ENCODE measurements at regions not wholly inside any gene's neighbourhood (a gene's known extent, or its start where the extent isn't known, plus 50 kb on each side); places are given as distances from the start of the nearest gene placed in this dataset.

GRCh38 chr12:85363382-85364190 lies 83.6 kb downstream of the ALX1 start:
- no peaks in the 10 kb centered on the region for H3K36me3 ChIP-seq
- ATAC-seq, result no peak
- no peaks in the 10 kb centered on the region for H3K4me1 ChIP-seq
- H3K9me3 ChIP-seq, result no peaks in the 10 kb centered on the region
- H3K4me3 ChIP-seq, result no peak overlapping the region
- TF ChIP-seq POLR2AphosphoS5 (IDR thresholded peaks at IDR 0.05) (no peak), CTCF (IDR thresholded peaks at IDR 0.05) (no peak), POLR2A (IDR thresholded peaks at IDR 0.05) (no peak), EP300 (IDR thresholded peaks at IDR 0.05) (no peak)
- WGBS, 2 donors (ENCODE audit: low coverage in 1 of 2), result 63 to 64% methylated on average over 5 of the region's 5 CpGs
- no peak overlapping the region for H3K27ac ChIP-seq
- no peaks in the 10 kb centered on the region for H3K27me3 ChIP-seq

- H3K9me3 ChIP-seq, result no peaks in the 10 kb centered on the region
- TF ChIP-seq POLR2A (IDR thresholded peaks at IDR 0.05), result no peak
- TF ChIP-seq EP300 (IDR thresholded peaks at IDR 0.05), result no peak
- no peak for TF ChIP-seq POLR2AphosphoS5 (IDR thresholded peaks at IDR 0.05)
- no peak for TF ChIP-seq CTCF (IDR thresholded peaks at IDR 0.05)
- H3K4me3 ChIP-seq, result no peak overlapping the region
- no peaks in the 10 kb centered on the region for H3K27me3 ChIP-seq
- H3K27ac ChIP-seq, result no peak overlapping the region
- no peaks in the 10 kb centered on the region for H3K36me3 ChIP-seq
- 75 to 76% methylated on average over 2 of the region's 2 CpGs for WGBS, 2 donors (ENCODE audit: low coverage in 1 of 2)
- H3K4me1 ChIP-seq, result no peaks in the 10 kb centered on the region
- ATAC-seq, result no peak
These were observed 87.9 kb downstream of the ALX1 start for GRCh38 chr12:85367936-85368335.

- H3K36me3 ChIP-seq, result no peaks in the 10 kb centered on the region
- TF ChIP-seq EP300 (IDR thresholded peaks at IDR 0.05) (no peak), POLR2AphosphoS5 (IDR thresholded peaks at IDR 0.05) (no peak), POLR2A (IDR thresholded peaks at IDR 0.05) (no peak), CTCF (IDR thresholded peaks at IDR 0.05) (no peak)
- no peak overlapping the region for H3K4me3 ChIP-seq
- H3K4me1 ChIP-seq, result no peaks in the 10 kb centered on the region
- WGBS, 2 donors (ENCODE audit: low coverage in 1 of 2), result 49 to 74% methylated on average over 4 of the region's 4 CpGs
- ATAC-seq, result no peak
- no peaks in the 10 kb centered on the region for H3K9me3 ChIP-seq
- no peaks in the 10 kb centered on the region for H3K27me3 ChIP-seq
- no peak overlapping the region for H3K27ac ChIP-seq
These were observed 89.5 kb downstream of the ALX1 start for GRCh38 chr12:85369365-85370154.

- no peaks in the 10 kb centered on the region for H3K36me3 ChIP-seq
- no peak overlapping the region for H3K4me3 ChIP-seq
- no peaks in the 10 kb centered on the region for H3K27me3 ChIP-seq
- TF ChIP-seq POLR2A (IDR thresholded peaks at IDR 0.05), result no peak
- no peak for TF ChIP-seq CTCF (IDR thresholded peaks at IDR 0.05)
- no peak for TF ChIP-seq EP300 (IDR thresholded peaks at IDR 0.05)
- TF ChIP-seq POLR2AphosphoS5 (IDR thresholded peaks at IDR 0.05), result no peak
- 89 to 94% methylated on average over 4 of the region's 4 CpGs for WGBS, 2 donors (ENCODE audit: low coverage in 1 of 2)
- H3K9me3 ChIP-seq, result no peaks in the 10 kb centered on the region
- no peaks in the 10 kb centered on the region for H3K4me1 ChIP-seq
- no peak overlapping the region for H3K27ac ChIP-seq
- no peak for ATAC-seq
These were observed 93.0 kb downstream of the ALX1 start for GRCh38 chr12:85373045-85373444.
